SIG-M5 (cell line): ENCODE measurements at regions not wholly inside any gene's neighbourhood (a gene's known extent, or its start where the extent isn't known, plus 50 kb on each side); places are given as distances from the start of the nearest gene placed in this dataset.
"Not testable (repeated sequence)": the region's sequence is repeated elsewhere in the genome, so short reads cannot be mapped to it uniquely, and the experiment has no call there.

Experiments used
- DNase-seq: peaks from one replicate; lab custom pipeline; 2025; lab: John Stamatoyannopoulos, UW

- no peak for DNase-seq
Observed at GRCh38 chr1:101420406-101420805, 183.6 kb downstream of the S1PR1 start.

- not testable (repeated sequence) for DNase-seq
Observed at GRCh38 chr1:101428083-101428482, 191.3 kb downstream of the S1PR1 start.

GRCh38 chr1:101428562-101428961 is 191.7 kb downstream of the S1PR1 start:
- no peak for DNase-seq

GRCh38 chr1:101431956-101432510 is 195.2 kb downstream of the S1PR1 start:
- no peak for DNase-seq

- no peak for DNase-seq
Observed at GRCh38 chr1:101435831-101436511, 199.2 kb downstream of the S1PR1 start.

- DNase-seq: no peak
Observed at GRCh38 chr1:101437800-101438199, 201.0 kb downstream of the S1PR1 start.

GRCh38 chr1:101438359-101438758 is 201.5 kb downstream of the S1PR1 start:
- no peak for DNase-seq

- no peak for DNase-seq
Observed at GRCh38 chr1:101440485-101440884, 203.7 kb downstream of the S1PR1 start.

GRCh38 chr1:101444381-101444780 is 207.6 kb downstream of the S1PR1 start:
- DNase-seq: no peak

- no peak for DNase-seq
Observed at GRCh38 chr1:101444873-101445618, 208.2 kb downstream of the S1PR1 start.

- DNase-seq: no peak
Observed at GRCh38 chr1:101448018-101448417, 211.2 kb downstream of the S1PR1 start.

- DNase-seq: not testable (repeated sequence)
Observed at GRCh38 chr1:101450691-101451090, 213.9 kb downstream of the S1PR1 start.

GRCh38 chr1:101451888-101452287 is 215.1 kb downstream of the S1PR1 start:
- no peak for DNase-seq

GRCh38 chr1:101452825-101453224 is 216.0 kb downstream of the S1PR1 start:
- no peak for DNase-seq

GRCh38 chr1:101453844-101454243 is 217.0 kb downstream of the S1PR1 start:
- no peak for DNase-seq

GRCh38 chr1:101455166-101455565 is 218.3 kb downstream of the S1PR1 start:
- DNase-seq: no peak

GRCh38 chr1:101460739-101461138 is 223.9 kb downstream of the S1PR1 start:
- no peak for DNase-seq

GRCh38 chr1:101463195-101463594 is 226.4 kb downstream of the S1PR1 start:
- no peak for DNase-seq

GRCh38 chr1:101465941-101466340 is 229.1 kb downstream of the S1PR1 start:
- no peak for DNase-seq

- no peak for DNase-seq
Observed at GRCh38 chr1:101474039-101474665, 237.3 kb downstream of the S1PR1 start.

- no peak for DNase-seq
Observed at GRCh38 chr1:101476541-101476940, 239.7 kb downstream of the S1PR1 start.

GRCh38 chr1:101479945-101480344 is 243.1 kb downstream of the S1PR1 start:
- no peak for DNase-seq

GRCh38 chr1:101482306-101482705 is 245.5 kb downstream of the S1PR1 start:
- no peak for DNase-seq
